HepG2 (cell line): ENCODE measurements at regions not wholly inside any gene's neighbourhood (a gene's known extent, or its start where the extent isn't known, plus 50 kb on each side); places are given as distances from the start of the nearest gene placed in this dataset.
A peak's percentile ranks its signal among the peaks of the same experiment; 100 is the strongest.

Source experiments
- ARID4A ChIP-seq: sonication (generic); formaldehyde crosslinking; IDR thresholded peaks from 2 replicates; pipeline ENCODE4 v1.5.0; 2020; ENCODE audit warnings: mild to moderate bottlenecking, missing genetic modification reagents, borderline replicate concordance
- CBX2 ChIP-seq, 2 experiments: fragments of 200-600 bp in 1 of 2; sonication (generic); formaldehyde crosslinking in 1 of 2; IDR thresholded peaks; 2 replicates each; pipeline versions ENCODE4 v1.7.0 to v1.8.1; 2018 to 2022; ENCODE audit warnings: low read depth in 2 of 2, low read length in 1 of 2, mild to moderate bottlenecking in 1 of 2, missing genetic modification reagents in 1 of 2
- CREM ChIP-seq, 2 experiments: sonication (generic) in 1 of 2; formaldehyde crosslinking in 1 of 2; IDR thresholded peaks; 2 replicates each; pipeline versions ENCODE4 v1.4.0 to v1.6.1; 2016 to 2020; ENCODE audit warnings: antibody characterized with exemption in 1 of 2, mild to moderate bottlenecking in 1 of 2, missing genetic modification reagents in 1 of 2
- EED ChIP-seq: sonication (generic); formaldehyde crosslinking; IDR thresholded peaks from 2 replicates; pipeline ENCODE4 v1.5.0; 2020; ENCODE audit warnings: mild to moderate bottlenecking, missing genetic modification reagents
- ELF3 ChIP-seq: IDR thresholded peaks from 2 replicates; pipeline ENCODE4 v1.6.1; 2016; ENCODE audit warnings: missing genetic modification reagents, missing compliant biosample characterization
- ETV5 ChIP-seq: IDR thresholded peaks from 2 replicates; pipeline ENCODE4 v1.6.1; 2018; ENCODE audit warnings: missing biosample characterization, missing genetic modification reagents, inconsistent platforms, borderline replicate concordance
- HCFC1 ChIP-seq: fragments of 150-350 bp; IDR thresholded peaks from 2 replicates; pipeline ENCODE4 v1.6.1; 2014; ENCODE audit warnings: low read depth, low read length
- HNF4A ChIP-seq: sonication (generic); formaldehyde crosslinking; IDR thresholded peaks from 2 replicates; pipeline ENCODE4 v1.4.0; 2020; ENCODE audit warnings: missing genetic modification reagents
- IKZF5 ChIP-seq: IDR thresholded peaks from 2 replicates; pipeline ENCODE4 v1.6.1; 2018; ENCODE audit warnings: missing genetic modification reagents, mild to moderate bottlenecking, missing compliant biosample characterization
- ISL2 ChIP-seq: sonication (generic); formaldehyde crosslinking; IDR thresholded peaks from 2 replicates; pipeline ENCODE4 v1.5.0; 2020; ENCODE audit warnings: missing genetic modification reagents
- JDP2 ChIP-seq: sonication (generic); formaldehyde crosslinking; IDR thresholded peaks from 2 replicates; pipeline ENCODE4 v1.8.1; 2022; ENCODE audit warnings: missing genetic modification reagents, borderline replicate concordance
- KLF16 ChIP-seq, 2 experiments: sonication (generic) in 1 of 2; formaldehyde crosslinking in 1 of 2; IDR thresholded peaks; 2 replicates each; pipeline versions ENCODE4 v1.6.1 to v1.8.0; 2016 to 2023; ENCODE audit warnings: missing genetic modification reagents in 2 of 2, missing compliant biosample characterization in 1 of 2
- MED1 ChIP-seq: sonication (generic); formaldehyde crosslinking; IDR thresholded peaks from 2 replicates; pipeline ENCODE4 v1.4.0; 2020; ENCODE audit warnings: missing genetic modification reagents
- MXI1 ChIP-seq: IDR thresholded peaks from 3 replicates; pipeline ENCODE4 v1.6.1; 2012; ENCODE audit warnings: low read depth, low read length, inconsistent platforms, borderline replicate concordance
- NFYB ChIP-seq: sonication (generic); formaldehyde crosslinking; IDR thresholded peaks from 2 replicates; pipeline ENCODE4 v1.4.0; 2020; ENCODE audit warnings: missing genetic modification reagents
- NFYC ChIP-seq: IDR thresholded peaks from 2 replicates; pipeline ENCODE4 v1.6.1; 2016; ENCODE audit warnings: missing genetic modification reagents, missing compliant biosample characterization
- RFXAP ChIP-seq: sonication (generic); formaldehyde crosslinking; IDR thresholded peaks from 2 replicates; pipeline ENCODE4 v1.4.0; 2020; ENCODE audit warnings: missing genetic modification reagents, borderline replicate concordance
- SP5 ChIP-seq: IDR thresholded peaks from 2 replicates; pipeline ENCODE4 v1.6.1; 2016; ENCODE audit warnings: low read depth, borderline replicate concordance
- TGIF2 ChIP-seq: IDR thresholded peaks from 2 replicates; pipeline ENCODE4 v1.6.1; 2016; ENCODE audit warnings: control low read depth, missing compliant biosample characterization
- ZBTB37 ChIP-seq: sonication (generic); formaldehyde crosslinking; IDR thresholded peaks from 2 replicates; pipeline ENCODE4 v1.4.0; 2020; ENCODE audit warnings: mild to moderate bottlenecking, missing genetic modification reagents
- ZNF333 ChIP-seq: sonication (generic); formaldehyde crosslinking; IDR thresholded peaks from 2 replicates; pipeline ENCODE4 v1.4.0; 2020; ENCODE audit warnings: mild to moderate bottlenecking, missing genetic modification reagents, borderline replicate concordance
- ZNF644 ChIP-seq: IDR thresholded peaks from 2 replicates; pipeline ENCODE4 v1.6.1; 2016; ENCODE audit warnings: low read depth
- TF ChIP-seq, protein P1 (sequence below): sonication (generic); formaldehyde crosslinking; IDR thresholded peaks from 2 replicates; pipeline ENCODE4 v1.5.1; 2020; ENCODE audit warnings: mild to moderate bottlenecking, moderate library complexity, missing genetic modification reagents

DNA sequence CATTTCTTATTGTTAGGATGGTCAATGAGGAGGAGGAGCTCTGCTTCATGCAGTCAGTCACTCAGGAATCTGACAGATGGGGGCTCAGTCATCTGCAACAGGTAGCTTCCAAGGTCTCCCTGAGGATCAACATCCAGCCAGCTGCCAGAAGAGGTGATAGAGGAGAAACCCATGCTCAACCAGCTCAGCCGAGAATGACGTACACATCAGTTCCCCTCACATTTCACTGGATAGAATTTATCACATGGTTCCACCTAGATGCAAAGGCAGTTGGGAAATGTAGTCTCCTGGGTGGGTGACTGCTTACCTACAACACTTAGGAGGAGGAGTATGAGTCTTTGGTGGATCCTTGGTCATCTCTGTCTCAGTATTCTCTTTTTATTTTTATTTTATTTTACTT lies 144.5 kb downstream of the CEBPB start (continued):
- TF ChIP-seq ARID4A (CRISPR knock-in tag) (no peak), JDP2 (CRISPR knock-in tag) (no peak), ZNF333 (CRISPR knock-in tag) (no peak), MED1 (CRISPR knock-in tag) (0 out of 2 replicates have a peak, but pooled peaks have one; percentile 36), ZNF644 (CRISPR knock-in tag) (0 out of 2 replicates have a peak, but pooled peaks have one; percentile 39), ISL2 (CRISPR knock-in tag) (0 out of 2 replicates have a peak, but pooled peaks have one; percentile 40), EED (CRISPR knock-in tag) (no peak), ETV5 (CRISPR knock-in tag) (peak; percentile 16; the same call in 1 of the 2 replicates), KLF16 (CRISPR knock-in tag; IDR thresholded peaks at IDR 0.05) (0 out of 4 replicates have a peak, but pooled peaks of 1 of the 2 experiments have one; percentile 51), TGIF2 (0 out of 2 replicates have a peak, but pooled peaks have one; percentile 26), IKZF5 (CRISPR knock-in tag) (0 out of 2 replicates have a peak, but pooled peaks have one; percentile 37), SP5 (CRISPR knock-in tag) (peak; percentile 37; the same call in 1 of the 2 replicates), CBX2 (IDR thresholded peaks at IDR 0.05; ENCODE audit: low read depth, low read length) (no peak), CBX2 (CRISPR knock-in tag; IDR thresholded peaks at IDR 0.05; ENCODE audit: low read depth) (no peak), ELF3 (CRISPR knock-in tag) (0 out of 2 replicates have a peak, but pooled peaks have one; percentile 15), NFYB (CRISPR knock-in tag) (peak; percentile 97), CREM (IDR thresholded peaks at IDR 0.05) (peak; percentile 83), CREM (CRISPR knock-in tag; IDR thresholded peaks at IDR 0.05) (no peak), RFXAP (0 out of 2 replicates have a peak, but pooled peaks have one; percentile 34), HNF4A (CRISPR knock-in tag) (0 out of 2 replicates have a peak, but pooled peaks have one; percentile 9), ZBTB37 (CRISPR knock-in tag) (no peak), NFYC (CRISPR knock-in tag) (peak; percentile 93), MXI1 (0 out of 3 replicates have a peak, but pooled peaks have one; percentile 42), HCFC1 (peak; percentile 90)
- TF ChIP-seq, protein P1, sequence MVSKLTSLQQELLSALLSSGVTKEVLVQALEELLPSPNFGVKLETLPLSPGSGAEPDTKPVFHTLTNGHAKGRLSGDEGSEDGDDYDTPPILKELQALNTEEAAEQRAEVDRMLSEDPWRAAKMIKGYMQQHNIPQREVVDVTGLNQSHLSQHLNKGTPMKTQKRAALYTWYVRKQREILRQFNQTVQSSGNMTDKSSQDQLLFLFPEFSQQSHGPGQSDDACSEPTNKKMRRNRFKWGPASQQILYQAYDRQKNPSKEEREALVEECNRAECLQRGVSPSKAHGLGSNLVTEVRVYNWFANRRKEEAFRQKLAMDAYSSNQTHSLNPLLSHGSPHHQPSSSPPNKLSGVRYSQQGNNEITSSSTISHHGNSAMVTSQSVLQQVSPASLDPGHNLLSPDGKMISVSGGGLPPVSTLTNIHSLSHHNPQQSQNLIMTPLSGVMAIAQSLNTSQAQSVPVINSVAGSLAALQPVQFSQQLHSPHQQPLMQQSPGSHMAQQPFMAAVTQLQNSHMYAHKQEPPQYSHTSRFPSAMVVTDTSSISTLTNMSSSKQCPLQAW (CRISPR knock-in tag): peak; percentile 36; the same call in 1 of the 2 replicates
